ENCODE measurements at regions not wholly inside any gene's neighbourhood (a gene's known extent, or its start where the extent isn't known, plus 50 kb on each side); places are given as distances from the start of the nearest gene placed in this dataset.

- H3K27ac ChIP-seq (ENCODE audit: low read length) = no peak overlapping the region
- no peaks in the 10 kb centered on the region for H3K79me2 ChIP-seq (ENCODE audit: low read length)
- no peaks in the 10 kb centered on the region for H3K36me3 ChIP-seq (replicated peaks; ENCODE audit: insufficient read depth, low read length)
- H3K9me2 ChIP-seq (replicated peaks; ENCODE audit: insufficient read depth, low read length) = no peaks in the 10 kb centered on the region
- H3K4me2 ChIP-seq (ENCODE audit: low read depth, low read length) = no peak overlapping the region
- H3K9me3 ChIP-seq (replicated peaks; ENCODE audit: insufficient read depth, low read length) = no peaks in the 10 kb centered on the region
- no peaks in the 10 kb centered on the region for H4K20me1 ChIP-seq (ENCODE audit: insufficient read depth, low read length)
- no peak overlapping the region for H3K9ac ChIP-seq (ENCODE audit: low read length)
- no peaks in the 10 kb centered on the region for H3F3A ChIP-seq (ENCODE audit: insufficient read depth, low read length)
- H3K27me3 ChIP-seq (replicated peaks; ENCODE audit: insufficient read depth, low read length) = no peaks in the 10 kb centered on the region
- no peak for DNase-seq
- no peak overlapping the region for H2AFZ ChIP-seq (ENCODE audit: low read length)
- TF ChIP-seq EZH2 (optimal IDR thresholded peaks at IDR 0.05; ENCODE audit: low read depth, low read length) (no peak), EZH2phosphoT487 (IDR thresholded peaks at IDR 0.05; ENCODE audit: low read length) (no peak), CTCF (IDR thresholded peaks at IDR 0.05; ENCODE audit: low read length) (no peak)
- H3K4me3 ChIP-seq (ENCODE audit: low read length) = no peak overlapping the region
- H3K4me1 ChIP-seq (ENCODE audit: low read length) = no peaks in the 10 kb centered on the region
These were observed 94.1 kb upstream of the BMP2K start for GRCh38 chr4:78682070-78682469.

- no peaks in the 10 kb centered on the region for H3K9me2 ChIP-seq (replicated peaks; ENCODE audit: insufficient read depth, low read length)
- H3K9me3 ChIP-seq (replicated peaks; ENCODE audit: insufficient read depth, low read length) = no peaks in the 10 kb centered on the region
- no peaks in the 10 kb centered on the region for H4K20me1 ChIP-seq (ENCODE audit: insufficient read depth, low read length)
- H3K27me3 ChIP-seq (replicated peaks; ENCODE audit: insufficient read depth, low read length) = no peaks in the 10 kb centered on the region
- H3K4me1 ChIP-seq (ENCODE audit: low read length) = no peaks in the 10 kb centered on the region
- no peak overlapping the region for H3K4me3 ChIP-seq (ENCODE audit: low read length)
- no peak overlapping the region for H3K27ac ChIP-seq (ENCODE audit: low read length)
- H3K9ac ChIP-seq (ENCODE audit: low read length) = no peak overlapping the region
- DNase-seq = no peak
- no peak overlapping the region for H3K4me2 ChIP-seq (ENCODE audit: low read depth, low read length)
- TF ChIP-seq EZH2 (optimal IDR thresholded peaks at IDR 0.05; ENCODE audit: low read depth, low read length) = no peak
- no peak for TF ChIP-seq CTCF (IDR thresholded peaks at IDR 0.05; ENCODE audit: low read length)
- TF ChIP-seq EZH2phosphoT487 (IDR thresholded peaks at IDR 0.05; ENCODE audit: low read length) = no peak
- no peaks in the 10 kb centered on the region for H3F3A ChIP-seq (ENCODE audit: insufficient read depth, low read length)
- no peaks in the 10 kb centered on the region for H3K36me3 ChIP-seq (replicated peaks; ENCODE audit: insufficient read depth, low read length)
- H3K79me2 ChIP-seq (ENCODE audit: low read length) = no peaks in the 10 kb centered on the region
- no peak overlapping the region for H2AFZ ChIP-seq (ENCODE audit: low read length)
These were observed 92.8 kb upstream of the BMP2K start for GRCh38 chr4:78683352-78683751.

- no peaks in the 10 kb centered on the region for H3K9me3 ChIP-seq (replicated peaks; ENCODE audit: insufficient read depth, low read length)
- H3K36me3 ChIP-seq (replicated peaks; ENCODE audit: insufficient read depth, low read length) = no peaks in the 10 kb centered on the region
- TF ChIP-seq CTCF (IDR thresholded peaks at IDR 0.05; ENCODE audit: low read length) (no peak), EZH2phosphoT487 (IDR thresholded peaks at IDR 0.05; ENCODE audit: low read length) (no peak), EZH2 (optimal IDR thresholded peaks at IDR 0.05; ENCODE audit: low read depth, low read length) (no peak)
- no peaks in the 10 kb centered on the region for H3F3A ChIP-seq (ENCODE audit: insufficient read depth, low read length)
- no peaks in the 10 kb centered on the region for H4K20me1 ChIP-seq (ENCODE audit: insufficient read depth, low read length)
- H3K4me1 ChIP-seq (ENCODE audit: low read length) = no peaks in the 10 kb centered on the region
- H3K79me2 ChIP-seq (ENCODE audit: low read length) = no peaks in the 10 kb centered on the region
- H3K9ac ChIP-seq (ENCODE audit: low read length) = no peak overlapping the region
- H3K9me2 ChIP-seq (replicated peaks; ENCODE audit: insufficient read depth, low read length) = no peaks in the 10 kb centered on the region
- DNase-seq = no peak
- no peak overlapping the region for H3K4me2 ChIP-seq (ENCODE audit: low read depth, low read length)
- no peak overlapping the region for H3K27ac ChIP-seq (ENCODE audit: low read length)
- no peak overlapping the region for H3K4me3 ChIP-seq (ENCODE audit: low read length)
- H2AFZ ChIP-seq (ENCODE audit: low read length) = no peak overlapping the region
- no peaks in the 10 kb centered on the region for H3K27me3 ChIP-seq (replicated peaks; ENCODE audit: insufficient read depth, low read length)
These were observed 91.6 kb upstream of the BMP2K start for GRCh38 chr4:78684325-78685079.
